HG03378 (cell line): ENCODE measurements at regions not wholly inside any gene's neighbourhood (a gene's known extent, or its start where the extent isn't known, plus 50 kb on each side); places are given as distances from the start of the nearest gene placed in this dataset.

Experiments used
- ATAC-seq: cut with Tn5 transposase; IDR thresholded peaks from one replicate; pipeline ENCODE4 v1.9.1; 2021; ENCODE audit warnings: mild to moderate bottlenecking, moderate library complexity; ENCODE audit not compliant: unreplicated experiment

DNA sequence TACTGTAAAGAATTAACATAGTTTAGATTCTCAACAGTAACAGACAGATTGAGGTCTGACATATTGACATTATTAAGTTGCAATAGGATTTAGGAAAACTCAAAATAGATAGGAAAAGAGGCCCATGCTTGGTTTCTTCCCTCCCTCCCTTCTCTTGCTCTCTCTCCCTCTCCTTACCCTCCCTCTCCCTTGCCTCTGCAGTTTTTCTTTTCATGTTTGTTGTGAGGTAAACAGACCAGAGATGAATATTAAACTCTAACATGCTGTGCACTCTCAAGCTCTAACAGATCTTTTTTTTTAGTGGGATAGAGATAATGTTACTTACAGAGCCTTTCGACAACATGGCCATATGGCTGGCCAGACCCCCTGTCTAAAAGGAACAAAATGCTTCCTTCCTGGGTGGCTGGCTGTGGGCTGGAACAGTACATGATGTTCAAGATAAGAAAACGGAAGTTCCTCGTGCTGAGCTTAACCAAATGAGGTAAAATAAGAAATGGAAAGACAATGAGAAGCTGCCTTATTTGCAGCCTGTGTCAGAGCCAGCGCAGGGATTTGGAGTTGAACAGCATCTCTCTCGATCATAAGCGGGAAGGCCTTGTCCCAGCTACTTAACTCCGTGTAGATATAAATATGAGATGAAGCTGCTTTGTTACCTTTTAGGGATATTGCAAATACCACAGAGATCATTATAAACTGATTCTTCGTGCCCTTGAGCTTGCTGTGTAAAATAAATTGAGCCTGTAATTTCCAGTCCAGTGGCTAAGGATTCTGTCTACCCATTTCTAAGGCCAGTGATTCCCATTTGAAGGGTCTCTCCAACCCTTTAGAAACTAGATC lies 391.9 kb upstream of the NPVF start:
- ATAC-seq: no peak

DNA sequence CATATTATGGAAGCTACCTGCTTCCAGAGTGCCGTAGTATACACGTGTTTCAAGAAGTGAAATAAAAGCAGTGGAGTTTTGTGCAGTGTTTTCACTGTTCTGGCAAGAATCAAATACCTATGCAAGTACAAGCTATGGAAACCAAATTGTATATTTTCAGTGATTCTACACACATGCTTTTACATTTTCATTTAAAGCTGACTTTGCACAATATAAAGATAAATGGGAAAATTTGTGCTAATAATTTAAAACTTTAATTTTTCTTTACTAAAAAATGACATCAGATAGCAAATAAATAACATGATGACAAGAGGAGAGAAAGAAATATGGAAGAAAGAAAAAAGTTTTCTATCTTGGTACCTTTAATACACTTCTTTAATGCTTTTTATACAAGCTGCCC lies 393.7 kb upstream of the NPVF start:
- no peak for ATAC-seq

DNA sequence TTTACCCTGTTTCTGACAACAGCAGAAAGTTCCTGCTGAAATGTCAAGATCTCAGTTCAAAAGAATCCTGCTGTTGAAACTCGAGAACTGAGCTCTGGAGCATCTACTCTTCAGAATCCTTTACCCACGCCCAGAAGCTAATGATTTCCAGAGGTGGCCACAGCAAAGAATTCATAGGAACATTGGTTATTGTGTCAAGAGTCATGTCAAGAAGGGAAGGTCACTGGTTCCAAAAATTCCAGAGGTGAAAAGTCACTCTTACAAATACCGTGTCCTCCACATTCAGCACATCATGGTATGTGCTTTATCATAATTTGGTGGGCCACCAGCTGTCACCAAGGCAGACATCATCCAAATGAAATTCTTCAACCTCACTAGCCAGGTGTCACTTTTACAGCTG lies 394.4 kb upstream of the NPVF start:
- ATAC-seq: no peak

DNA sequence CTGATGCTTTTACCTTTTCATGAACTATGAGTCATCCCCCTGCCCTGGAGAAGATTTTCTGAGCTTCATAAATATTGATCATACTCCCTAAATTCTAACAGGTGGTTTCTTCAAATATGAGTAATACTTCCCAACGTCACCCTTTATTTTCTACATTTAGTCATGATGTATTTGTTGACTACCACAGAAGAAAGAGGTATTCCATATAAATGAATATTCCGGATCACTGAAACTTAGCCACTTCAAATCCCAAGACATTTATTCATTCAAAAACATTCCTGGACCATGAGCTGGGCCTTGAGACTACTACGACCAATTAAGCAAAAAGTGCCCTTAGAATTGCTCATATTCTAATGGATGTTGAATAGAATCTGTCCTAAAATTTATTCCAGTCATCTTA lies 395.8 kb upstream of the NPVF start:
- ATAC-seq: no peak

DNA sequence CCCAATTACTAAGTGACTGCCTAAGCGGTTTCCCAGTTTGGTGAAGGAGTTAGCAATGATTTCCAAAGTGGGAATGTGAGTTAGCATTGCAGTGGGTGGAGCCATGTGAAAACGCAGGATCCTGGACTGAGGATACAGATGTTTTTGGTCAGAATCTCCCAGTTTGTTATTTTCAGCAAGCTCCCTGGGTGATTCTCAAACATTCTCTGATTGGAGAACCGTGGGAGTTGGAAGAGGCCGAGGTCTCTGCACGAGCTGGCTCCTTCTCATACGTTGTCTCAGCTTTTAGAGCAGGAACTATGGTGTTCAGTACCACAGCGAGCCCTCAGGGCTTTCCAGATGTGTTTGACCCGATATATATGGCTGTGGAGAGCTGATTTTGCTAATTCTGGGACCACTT lies 396.5 kb upstream of the NPVF start:
- ATAC-seq: no peak

DNA sequence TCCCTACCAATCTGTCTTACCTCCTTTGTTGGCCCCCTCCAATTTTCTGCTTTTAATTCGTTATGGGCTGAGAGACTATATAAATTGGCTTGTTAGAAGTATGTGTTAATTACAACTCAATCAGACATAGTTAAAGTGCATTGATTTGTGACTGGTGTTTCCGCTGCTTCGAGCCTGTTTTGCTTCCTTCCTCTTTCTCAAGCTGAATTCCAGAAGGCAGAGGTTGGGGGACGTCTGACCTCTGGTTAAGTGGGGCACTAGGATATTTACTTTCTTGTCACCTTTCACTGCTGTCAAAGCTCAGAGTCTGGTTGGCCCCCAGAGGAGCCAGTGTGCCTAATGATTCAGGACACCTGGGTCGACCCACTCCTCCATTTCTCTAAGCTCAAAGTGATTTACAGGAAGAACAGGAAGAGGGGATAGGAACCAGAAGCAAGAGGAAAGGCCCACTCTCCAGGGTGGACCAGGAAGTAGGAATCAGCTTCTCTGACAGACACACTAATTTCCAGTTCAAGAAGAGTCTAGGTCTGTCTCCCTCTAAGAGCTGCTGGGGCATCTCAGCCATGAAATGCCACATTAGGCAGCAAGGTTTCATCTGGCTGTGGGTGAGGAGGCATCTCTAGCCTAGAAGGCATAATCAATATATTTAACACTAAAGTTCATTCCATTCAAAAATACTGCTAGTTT lies 397.2 kb upstream of the NPVF start:
- ATAC-seq: no peak

DNA sequence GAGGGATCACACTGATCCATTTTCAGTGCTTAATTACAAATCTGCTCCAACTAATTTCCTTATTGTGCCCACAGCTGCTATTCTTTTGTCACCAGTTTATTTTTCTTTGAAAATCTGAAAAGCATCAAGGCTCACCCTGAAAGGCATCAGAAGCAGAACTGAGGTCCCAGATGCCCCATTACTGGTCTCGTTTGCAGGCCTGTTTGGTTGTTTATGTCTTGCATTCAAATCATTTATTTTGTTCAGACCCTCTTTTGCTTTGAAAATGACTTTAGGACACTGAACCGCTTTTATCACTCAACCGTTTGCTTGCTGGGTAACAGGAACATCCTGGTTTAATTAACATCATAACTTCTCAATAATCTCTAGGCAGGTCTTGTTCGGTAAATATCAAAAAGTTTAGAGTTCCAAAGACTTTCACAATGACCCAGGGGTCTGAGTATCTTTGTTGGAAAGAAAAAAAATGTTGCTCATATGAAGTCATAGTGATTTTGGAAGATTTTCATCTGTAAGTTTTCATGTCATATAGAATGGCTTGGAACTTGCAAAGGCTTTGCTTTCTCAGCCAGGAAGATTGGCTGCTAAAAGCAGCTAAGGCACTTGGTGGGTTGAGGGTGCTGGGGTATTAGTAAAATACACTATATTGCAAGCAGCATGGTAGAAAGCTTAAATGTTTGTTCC lies 398.3 kb upstream of the NPVF start:
- no peak for ATAC-seq

DNA sequence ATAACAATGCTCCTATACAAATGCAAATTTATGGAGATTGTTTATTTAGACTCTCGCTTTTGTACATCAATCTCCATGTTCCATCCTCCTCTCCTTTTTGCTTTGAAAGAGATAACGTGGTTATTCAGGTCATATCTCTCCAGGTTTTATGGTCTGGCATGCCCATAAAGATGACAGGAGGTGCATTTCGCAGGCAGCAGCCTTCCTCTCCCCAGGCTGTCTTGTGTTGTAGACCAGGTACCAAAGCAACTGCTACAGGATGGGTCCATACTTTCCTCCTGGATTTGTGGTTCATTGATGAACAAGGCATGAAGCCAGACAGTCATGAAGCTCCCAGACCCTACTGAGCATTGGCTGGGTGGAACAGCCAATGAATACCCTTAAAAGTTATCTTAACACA lies 400.2 kb upstream of the NPVF start:
- no peak for ATAC-seq

DNA sequence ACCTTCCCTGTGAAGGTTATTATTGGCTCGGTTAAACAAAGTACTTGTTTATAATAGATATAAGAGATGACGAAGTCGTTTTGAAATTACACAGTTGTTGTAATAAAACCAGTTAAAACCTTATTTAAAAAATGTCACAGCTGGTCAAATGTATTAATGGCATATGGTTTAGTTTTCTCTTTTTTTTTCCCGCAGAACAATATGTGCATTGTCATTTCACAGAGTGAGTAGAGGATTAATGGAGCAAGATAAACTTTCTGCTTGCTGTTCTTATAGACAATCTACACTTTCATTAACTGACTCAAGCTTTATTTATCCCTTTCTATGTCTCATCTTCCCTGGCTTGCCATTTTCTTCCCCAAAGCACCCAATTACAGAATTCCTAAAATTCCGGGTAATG lies 404.3 kb upstream of the NPVF start:
- ATAC-seq: no peak

DNA sequence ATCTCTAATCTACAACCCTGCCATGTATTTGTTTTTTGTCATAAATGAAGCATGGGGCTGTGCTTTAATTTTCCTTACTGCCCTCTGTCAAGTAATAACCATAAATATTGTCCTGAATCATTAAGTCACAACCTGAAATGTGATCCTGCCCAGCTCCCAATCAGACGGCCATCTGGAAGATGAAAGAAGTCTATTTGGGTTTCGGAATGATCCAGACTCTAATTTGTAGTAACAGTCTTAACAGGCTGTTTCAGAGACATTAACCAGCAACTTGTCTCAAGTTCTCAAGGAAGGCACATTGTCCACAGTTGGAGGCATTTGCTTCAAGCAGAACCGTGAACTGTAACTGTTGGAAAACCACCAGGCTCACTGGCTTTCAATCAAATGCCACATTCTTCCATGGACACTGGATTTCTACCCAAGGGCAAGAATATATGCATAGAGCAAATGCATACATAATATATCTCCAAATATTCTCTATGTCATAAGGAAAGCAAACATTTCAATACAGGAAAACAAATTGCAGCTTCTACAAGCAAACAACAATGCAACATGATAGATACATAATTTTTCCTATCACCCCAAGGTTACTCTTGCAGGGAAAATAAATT lies 405.2 kb upstream of the NPVF start:
- ATAC-seq: no peak

DNA sequence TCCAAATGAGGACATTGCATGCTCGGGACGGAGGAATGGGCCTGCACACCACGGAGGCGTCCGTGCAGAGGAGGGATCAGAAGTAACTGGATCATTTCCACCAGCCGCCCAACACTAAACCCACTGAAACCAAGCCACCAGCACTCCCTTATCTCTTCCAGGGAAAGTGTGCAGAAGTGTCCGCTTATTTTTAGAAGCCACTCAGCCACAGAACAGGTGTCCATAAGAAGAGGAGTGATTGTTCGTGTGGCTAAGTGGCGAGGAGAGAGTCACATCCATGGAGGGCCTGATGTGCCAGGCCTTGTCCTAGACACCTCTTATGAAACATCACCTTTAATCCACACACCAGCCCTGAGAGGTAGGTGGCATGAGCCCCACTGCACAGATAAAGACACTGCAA lies 407.9 kb upstream of the NPVF start:
- no peak for ATAC-seq

DNA sequence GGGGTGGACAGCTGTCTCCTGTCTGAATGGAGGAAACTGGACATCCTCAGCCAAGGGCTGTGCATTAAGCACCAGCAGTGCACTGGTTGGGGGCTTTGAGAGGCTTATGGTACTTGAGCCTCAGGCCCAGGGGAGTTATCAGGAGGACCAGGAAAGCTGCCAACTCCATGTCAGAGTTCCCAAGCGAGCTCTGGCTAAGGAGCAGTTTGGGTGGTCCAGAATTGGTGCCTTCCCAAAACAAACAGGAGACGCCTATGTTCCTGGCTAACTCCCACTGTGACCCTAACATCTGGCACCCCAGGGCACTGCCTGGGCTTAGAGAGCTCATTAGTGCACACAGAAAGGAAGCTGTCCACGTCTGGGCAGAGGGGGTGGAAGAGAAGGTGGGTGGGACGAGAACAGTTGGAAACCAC lies 408.6 kb upstream of the NPVF start:
- no peak for ATAC-seq

DNA sequence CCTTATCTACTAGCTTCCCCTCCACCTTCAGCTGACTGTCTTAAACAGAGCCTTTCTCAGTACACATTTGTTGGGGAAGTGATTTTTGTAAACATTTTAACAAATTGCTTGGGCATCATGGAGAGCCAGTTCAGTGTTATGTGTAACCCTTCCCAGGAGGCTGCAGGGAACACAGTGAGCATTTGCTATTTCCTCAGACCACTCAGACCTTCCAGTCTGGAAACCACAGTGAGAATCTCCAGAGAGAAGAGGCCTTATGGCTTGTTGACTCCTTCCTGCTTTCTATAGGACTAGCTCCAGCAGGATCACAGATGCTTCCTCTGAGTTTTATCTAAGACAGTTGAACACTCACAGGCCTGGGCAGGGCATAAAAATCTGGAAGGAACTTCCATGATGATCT lies 409.8 kb upstream of the NPVF start:
- no peak for ATAC-seq

DNA sequence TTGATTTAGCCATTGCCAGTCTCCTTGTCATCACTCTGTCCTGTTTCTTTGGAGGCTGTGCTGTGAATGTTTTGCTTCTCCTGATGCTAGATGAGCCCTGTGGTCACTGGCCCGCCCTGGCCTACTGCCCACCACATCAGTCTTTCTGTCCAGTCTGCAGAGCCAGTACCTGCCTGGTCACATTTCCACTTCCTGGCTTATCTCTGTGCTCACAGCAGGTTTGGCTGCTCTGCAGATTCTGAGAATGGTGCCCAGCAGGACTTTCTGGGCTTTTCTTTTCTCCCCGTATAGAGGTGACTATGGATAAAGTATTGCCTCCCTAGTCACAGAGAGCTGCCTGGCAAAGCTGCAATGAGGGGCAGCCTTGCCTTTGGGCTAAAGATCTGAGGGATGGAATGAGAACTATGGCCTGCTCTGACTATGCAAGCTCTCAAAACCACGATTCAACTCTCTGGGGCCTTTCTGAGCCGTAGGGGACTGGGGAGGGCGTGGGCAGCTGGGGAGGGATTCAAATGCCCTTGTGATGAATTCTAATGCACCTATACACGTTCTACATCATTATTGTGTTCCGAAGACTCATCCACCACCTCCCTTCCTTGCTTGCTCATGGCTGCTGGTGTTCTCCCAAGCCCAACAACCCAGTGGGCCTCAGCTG lies 410.4 kb upstream of the NPVF start:
- ATAC-seq: no peak

DNA sequence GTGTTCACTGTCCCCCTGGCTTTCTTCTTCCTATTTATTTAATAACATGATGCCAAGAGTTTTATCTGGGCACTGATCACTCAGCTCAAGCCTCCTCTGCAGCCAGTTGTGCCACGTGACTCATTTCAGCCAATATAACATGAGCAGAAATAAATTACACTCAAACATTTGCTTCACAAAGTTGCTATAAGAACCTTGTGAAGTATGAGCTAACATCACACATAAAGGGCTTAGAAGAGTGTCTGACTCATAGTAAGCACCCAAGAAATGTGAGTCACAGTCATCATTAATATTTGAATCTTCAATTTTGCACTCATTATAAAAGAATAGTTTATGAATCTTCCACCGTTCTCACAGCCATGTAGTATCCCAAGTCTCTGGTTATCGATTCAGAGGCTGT lies 414.6 kb upstream of the NPVF start:
- ATAC-seq: no peak

DNA sequence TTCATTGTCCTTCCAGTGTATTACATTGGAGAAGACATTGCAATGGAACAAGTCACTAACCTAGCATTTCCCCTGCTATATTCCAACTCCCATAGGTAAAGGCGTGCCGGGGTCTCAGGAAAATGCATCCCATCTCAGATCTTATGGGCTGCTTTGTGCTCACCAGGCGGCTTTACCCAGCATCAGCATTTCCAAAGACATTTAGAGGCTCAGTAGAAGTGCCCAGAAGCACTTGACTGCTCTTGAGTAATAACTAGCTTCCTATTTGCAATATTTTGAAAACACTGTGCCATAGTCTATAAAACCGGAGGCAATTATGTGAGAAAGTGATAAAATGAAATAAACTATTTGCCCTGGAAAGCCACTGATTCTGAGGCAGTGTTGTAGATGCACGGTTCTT lies 415.0 kb upstream of the NPVF start:
- ATAC-seq: no peak

DNA sequence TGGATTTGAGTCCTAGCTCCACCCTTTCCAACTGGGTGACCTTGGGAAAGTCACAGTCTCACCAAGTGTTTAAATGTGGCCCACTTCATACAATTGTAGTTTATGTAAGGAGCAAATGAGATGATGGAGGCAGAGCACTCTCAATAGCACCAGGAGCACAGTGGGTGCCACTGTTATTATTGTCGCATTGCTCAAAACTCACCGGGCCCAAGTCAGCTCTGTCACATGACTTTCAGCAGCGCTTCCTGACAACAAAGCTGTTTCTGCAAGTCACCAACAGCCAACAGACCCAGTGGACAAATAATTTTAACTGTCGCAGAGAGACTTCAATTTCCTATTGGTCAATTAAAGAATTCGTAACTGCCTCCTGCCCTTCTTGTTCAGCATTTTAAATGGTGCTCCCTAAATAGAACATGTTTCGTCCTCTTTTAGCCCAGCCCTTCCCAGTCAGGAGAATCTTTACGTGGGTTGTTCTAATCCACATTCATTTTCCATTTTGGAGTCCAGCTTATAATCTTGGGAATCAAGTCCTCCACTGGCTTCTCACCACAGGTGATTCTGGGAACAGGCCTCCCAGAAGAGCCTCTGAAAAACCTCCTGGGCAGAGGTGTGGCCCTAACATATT lies 415.6 kb upstream of the NPVF start:
- ATAC-seq: no peak

DNA sequence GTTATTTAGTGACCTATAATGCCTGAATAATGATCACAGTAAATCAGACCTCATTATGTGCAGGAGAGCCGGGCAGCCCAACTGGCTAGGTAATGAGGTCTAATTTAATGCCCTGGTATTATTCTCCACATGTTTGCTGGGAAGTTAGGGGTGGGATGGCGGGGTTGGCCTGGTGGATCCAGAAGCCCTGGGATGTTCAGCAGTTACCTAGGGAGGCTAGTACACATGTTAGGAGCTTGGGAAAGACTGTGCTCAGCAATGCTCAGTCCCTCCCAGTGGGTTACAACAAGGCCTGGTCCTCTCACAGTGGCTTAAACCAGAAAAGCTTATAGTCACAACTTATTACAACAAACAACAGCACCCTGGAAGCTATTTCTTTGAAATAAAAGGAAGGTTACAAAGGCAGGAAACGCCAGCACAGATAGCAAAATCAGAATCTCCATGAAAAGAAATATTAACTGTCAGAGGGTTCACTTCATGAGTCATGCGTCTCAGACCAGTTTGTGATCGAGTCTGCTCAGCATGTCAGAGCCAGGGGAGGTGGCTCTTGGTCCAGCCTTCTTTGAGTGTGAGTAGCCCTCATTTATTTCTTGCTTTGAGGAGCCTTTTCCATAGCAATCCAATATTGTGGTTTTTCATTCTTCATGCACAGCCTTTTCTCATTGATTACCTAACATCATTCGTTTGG lies 418.6 kb upstream of the NPVF start:
- ATAC-seq: no peak

DNA sequence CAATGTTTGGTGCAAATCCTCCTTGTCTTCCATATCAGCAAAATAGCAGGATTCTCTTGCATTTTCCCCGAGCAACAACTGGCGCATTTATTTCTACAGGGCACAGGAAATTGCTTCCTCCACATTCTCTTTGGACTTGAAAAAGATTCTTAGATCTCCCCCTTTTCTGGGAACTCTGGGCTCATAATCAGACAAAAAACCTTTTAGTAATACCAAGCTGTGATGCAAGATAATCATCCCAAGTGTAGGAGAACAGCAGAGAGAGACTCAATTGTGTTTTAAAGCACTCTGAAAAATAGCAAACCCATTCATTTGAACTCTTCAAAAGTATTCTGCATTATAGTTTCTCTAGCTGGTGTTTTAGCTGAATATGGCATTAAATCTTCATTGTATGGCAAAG lies 419.6 kb upstream of the NPVF start:
- no peak for ATAC-seq

DNA sequence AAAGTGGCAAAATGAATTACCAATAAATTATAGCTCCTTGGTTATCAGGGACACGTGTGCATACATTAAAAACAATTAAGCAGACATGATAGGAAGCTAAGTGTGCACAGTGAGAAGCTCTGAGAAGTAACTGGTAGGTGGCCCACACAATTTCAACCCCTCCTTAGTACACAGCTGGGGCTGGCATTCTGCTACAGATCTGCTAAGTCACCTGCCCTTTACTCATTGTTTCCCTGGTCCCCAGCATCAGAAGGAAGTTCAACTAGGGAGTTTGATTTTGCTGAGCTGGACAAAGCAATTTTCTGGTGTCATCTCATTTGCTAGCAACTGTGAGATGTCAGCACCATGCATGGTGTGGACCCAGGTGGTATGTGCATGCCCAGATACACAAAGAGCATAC lies 424.1 kb upstream of the NPVF start:
- ATAC-seq: no peak
